ENCODE measurements at regions not wholly inside any gene's neighbourhood (a gene's known extent, or its start where the extent isn't known, plus 50 kb on each side); places are given as distances from the start of the nearest gene placed in this dataset.

- Histone ChIP-seq H3K4me3 (ENCODE audit: low read depth, low read length) (no peak overlapping the region), H3K27me3 (ENCODE audit: insufficient read depth, low read depth, severe bottlenecking) (no peaks in the 10 kb centered on the region), H3K36me3 (no peaks in the 10 kb centered on the region), H3K9me3 (ENCODE audit: severe bottlenecking) (peaks cover 13% of the 10 kb centered on the region), H3K27ac (no peak overlapping the region)
- no peak for DNase-seq
- TF ChIP-seq, protein P1, sequence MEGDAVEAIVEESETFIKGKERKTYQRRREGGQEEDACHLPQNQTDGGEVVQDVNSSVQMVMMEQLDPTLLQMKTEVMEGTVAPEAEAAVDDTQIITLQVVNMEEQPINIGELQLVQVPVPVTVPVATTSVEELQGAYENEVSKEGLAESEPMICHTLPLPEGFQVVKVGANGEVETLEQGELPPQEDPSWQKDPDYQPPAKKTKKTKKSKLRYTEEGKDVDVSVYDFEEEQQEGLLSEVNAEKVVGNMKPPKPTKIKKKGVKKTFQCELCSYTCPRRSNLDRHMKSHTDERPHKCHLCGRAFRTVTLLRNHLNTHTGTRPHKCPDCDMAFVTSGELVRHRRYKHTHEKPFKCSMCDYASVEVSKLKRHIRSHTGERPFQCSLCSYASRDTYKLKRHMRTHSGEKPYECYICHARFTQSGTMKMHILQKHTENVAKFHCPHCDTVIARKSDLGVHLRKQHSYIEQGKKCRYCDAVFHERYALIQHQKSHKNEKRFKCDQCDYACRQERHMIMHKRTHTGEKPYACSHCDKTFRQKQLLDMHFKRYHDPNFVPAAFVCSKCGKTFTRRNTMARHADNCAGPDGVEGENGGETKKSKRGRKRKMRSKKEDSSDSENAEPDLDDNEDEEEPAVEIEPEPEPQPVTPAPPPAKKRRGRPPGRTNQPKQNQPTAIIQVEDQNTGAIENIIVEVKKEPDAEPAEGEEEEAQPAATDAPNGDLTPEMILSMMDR (IDR thresholded peaks at IDR 0.05; ENCODE audit: low read depth, low read length): no peak
Measured at GRCh38 chr9:88046542-88046941, 72.2 kb upstream of the CDK20 start.

GRCh38 chr9:88045686-88046085, 71.4 kb upstream of the CDK20 start:
- DNase-seq: no peak
- no peaks in the 10 kb centered on the region for H3K36me3 ChIP-seq
- no peak overlapping the region for H3K4me3 ChIP-seq (ENCODE audit: low read depth, low read length)
- no peak overlapping the region for H3K27ac ChIP-seq
- peaks cover 13% of the 10 kb centered on the region for H3K9me3 ChIP-seq (ENCODE audit: severe bottlenecking)
- H3K27me3 ChIP-seq (ENCODE audit: insufficient read depth, low read depth, severe bottlenecking): no peaks in the 10 kb centered on the region
- TF ChIP-seq, protein P1 (IDR thresholded peaks at IDR 0.05; ENCODE audit: low read depth, low read length): no peak

GRCh38 chr9:88044200-88044599, 69.9 kb upstream of the CDK20 start:
- H3K27ac ChIP-seq: no peak overlapping the region
- no peak overlapping the region for H3K4me3 ChIP-seq (ENCODE audit: low read depth, low read length)
- TF ChIP-seq, protein P1 (IDR thresholded peaks at IDR 0.05; ENCODE audit: low read depth, low read length): no peak
- no peak for DNase-seq
- no peaks in the 10 kb centered on the region for H3K36me3 ChIP-seq
- H3K9me3 ChIP-seq (ENCODE audit: severe bottlenecking): peaks cover 13% of the 10 kb centered on the region
- H3K27me3 ChIP-seq (ENCODE audit: insufficient read depth, low read depth, severe bottlenecking): no peaks in the 10 kb centered on the region

- Histone ChIP-seq H3K4me3 (ENCODE audit: low read depth, low read length) (no peak overlapping the region), H3K9me3 (ENCODE audit: severe bottlenecking) (peaks cover 13% of the 10 kb centered on the region), H3K27ac (no peak overlapping the region), H3K27me3 (ENCODE audit: insufficient read depth, low read depth, severe bottlenecking) (no peaks in the 10 kb centered on the region), H3K36me3 (no peaks in the 10 kb centered on the region)
- no peak for DNase-seq
- TF ChIP-seq, protein P1 (IDR thresholded peaks at IDR 0.05; ENCODE audit: low read depth, low read length): no peak
Measured at GRCh38 chr9:88043647-88044046, 69.3 kb upstream of the CDK20 start.

GRCh38 chr9:88041447-88041846, 67.1 kb upstream of the CDK20 start:
- Histone ChIP-seq H3K36me3 (no peaks in the 10 kb centered on the region), H3K27ac (no peak overlapping the region), H3K9me3 (ENCODE audit: severe bottlenecking) (peaks cover 24% of the 10 kb centered on the region), H3K4me3 (ENCODE audit: low read depth, low read length) (no peak overlapping the region), H3K27me3 (ENCODE audit: insufficient read depth, low read depth, severe bottlenecking) (no peaks in the 10 kb centered on the region)
- TF ChIP-seq, protein P1 (IDR thresholded peaks at IDR 0.05; ENCODE audit: low read depth, low read length): peak; percentile 54
- no peak for DNase-seq

DNA sequence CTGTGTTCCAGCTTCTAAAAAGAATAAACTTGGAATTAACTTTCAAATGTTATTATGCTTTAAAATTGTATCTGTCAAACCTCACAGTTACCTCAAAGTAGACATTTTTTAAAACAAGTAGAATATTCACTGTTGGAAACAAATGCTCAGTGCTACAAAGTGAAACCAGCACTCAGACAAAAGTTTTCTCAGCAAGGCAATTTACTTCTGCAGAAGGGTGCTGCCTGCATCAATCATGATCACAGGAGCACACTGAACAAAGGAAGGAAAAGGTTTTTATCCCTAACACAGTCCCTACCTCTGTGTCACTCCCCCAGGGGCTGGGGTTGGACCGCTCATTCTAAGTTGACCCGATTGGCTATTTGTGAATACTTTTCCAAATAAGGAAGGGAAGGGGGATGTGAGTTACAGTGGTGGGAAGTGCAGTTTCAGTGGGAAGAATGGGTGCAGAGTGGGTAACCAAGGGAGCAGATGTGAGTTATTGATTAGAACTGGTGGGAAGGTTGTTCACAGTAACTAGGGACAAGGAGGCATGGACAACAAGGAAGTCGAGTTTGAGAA, 63.0 kb upstream of the CDK20 start:
- no peaks in the 10 kb centered on the region for H3K36me3 ChIP-seq
- H3K27me3 ChIP-seq (ENCODE audit: insufficient read depth, low read depth, severe bottlenecking): no peaks in the 10 kb centered on the region
- H3K9me3 ChIP-seq (ENCODE audit: severe bottlenecking): peaks cover 13% of the 10 kb centered on the region
- TF ChIP-seq, protein P1 (IDR thresholded peaks at IDR 0.05; ENCODE audit: low read depth, low read length): no peak
- no peak overlapping the region for H3K4me3 ChIP-seq (ENCODE audit: low read depth, low read length)
- H3K27ac ChIP-seq: no peak overlapping the region
- no peak for DNase-seq

Data from WERI-Rb-1 (cell line).